Epithelial cell of proximal tubule (primary cell): ENCODE measurements at regions not wholly inside any gene's neighbourhood (a gene's known extent, or its start where the extent isn't known, plus 50 kb on each side); places are given as distances from the start of the nearest gene placed in this dataset.
"Not testable (repeated sequence)": the region's sequence is repeated elsewhere in the genome, so short reads cannot be mapped to it uniquely, and the experiment has no call there.

Experiments used
- DNase-seq: peaks from one replicate; pipeline ENCODE4 v3.0.0-alpha.2; 2011; ENCODE audit warnings: low read depth
- H3K4me3 ChIP-seq: 2 replicates; pipeline ENCODE4 v1.5.1; 2011; ENCODE audit warnings: low read depth, mild to moderate bottlenecking, low read length
- CTCF ChIP-seq: conservative IDR thresholded peaks from 2 replicates; pipeline ENCODE4 v1.5.1; 2012; ENCODE audit warnings: low read depth, mild to moderate bottlenecking, low read length

GRCh38 chr2:159880729-159881128 lies 82.7 kb upstream of the CD302 start:
- TF ChIP-seq CTCF = no peak
- no peak overlapping the region for H3K4me3 ChIP-seq
- DNase-seq = no peak

- no peak for DNase-seq
Observed at GRCh38 chr2:159879051-159879604, 81.1 kb upstream of the CD302 start.

GRCh38 chr2:159875083-159875482 lies 77.1 kb upstream of the CD302 start:
- DNase-seq = no peak
- no peak overlapping the region for H3K4me3 ChIP-seq
- no peak for TF ChIP-seq CTCF

More at GRCh38 chr2:159879051-159879604, 81.1 kb upstream of the CD302 start:
- H3K4me3 ChIP-seq = no peak overlapping the region
- no peak for TF ChIP-seq CTCF

GRCh38 chr2:159873258-159873657 lies 75.2 kb upstream of the CD302 start:
- DNase-seq = no peak
- peak; percentile 11 for TF ChIP-seq CTCF
- H3K4me3 ChIP-seq = no peak overlapping the region

- DNase-seq = no peak
- TF ChIP-seq CTCF = no peak
- no peak overlapping the region for H3K4me3 ChIP-seq
Observed at GRCh38 chr2:159872353-159872752, 74.3 kb upstream of the CD302 start.

GRCh38 chr2:159868598-159869159 lies 70.7 kb upstream of the CD302 start:
- not testable (repeated sequence) for DNase-seq, H3K4me3 ChIP-seq

- no peak for DNase-seq
- no peak for TF ChIP-seq CTCF
- no peak overlapping the region for H3K4me3 ChIP-seq
Observed at GRCh38 chr2:159867567-159868361, 69.8 kb upstream of the CD302 start.
